CD4-positive, alpha-beta T cell (primary cell): ENCODE measurements at regions not wholly inside any gene's neighbourhood (a gene's known extent, or its start where the extent isn't known, plus 50 kb on each side); places are given as distances from the start of the nearest gene placed in this dataset.

Experiments used
- ATAC-seq: fragments of 200-7000 bp; cut with Tn5 transposase; one replicate; pipeline ENCODE4 v1.10.0; 2022; ENCODE audit warnings: mild to moderate bottlenecking; ENCODE audit not compliant: poor library complexity
- CTCF ChIA-PET: fragments of 350-600 bp; sonication (Branson Sonifier 250); formaldehyde crosslinking; loops from one replicate; lab custom pipeline; 2021; ENCODE audit warnings: antibody characterized with exemption, inconsistent platforms; lab: Charles Lee
- POLR2A ChIA-PET: fragments of 350-600 bp; sonication (Branson Sonifier 250); formaldehyde crosslinking; loops from one replicate; lab custom pipeline; 2021; ENCODE audit warnings: antibody characterized with exemption, inconsistent platforms; lab: Charles Lee
- DNase-seq, 14 experiments: peaks; one replicate each; pipeline ENCODE4 v3.0.0-alpha.2; 2013 to 2020; ENCODE audit warnings: mixed read lengths in 2 of 14
- H3K27ac ChIP-seq, 2 donors: one replicate each; pipeline versions ENCODE4 v1.5.1 to v1.7.0; 2013; ENCODE audit warnings: low read length in 2 of 2, low read depth in 1 of 2, mild to moderate bottlenecking in 1 of 2
- H3K27me3 ChIP-seq, 2 experiments: 1 replicate in 1 of 2; 2 replicates in 1 of 2; pipeline versions ENCODE4 v1.6.1 to v1.7.0; 2013; ENCODE audit warnings: low read length in 2 of 2, control low read depth in 1 of 2, mild to moderate bottlenecking in 1 of 2, moderate library complexity in 1 of 2; ENCODE audit not compliant: insufficient read depth in 2 of 2, control insufficient read depth in 1 of 2
- H3K36me3 ChIP-seq: one replicate; pipeline ENCODE4 v1.6.1; 2013; ENCODE audit warnings: low read length, control low read depth; ENCODE audit not compliant: insufficient read depth
- H3K4me1 ChIP-seq: one replicate; pipeline ENCODE4 v1.6.1; 2013; ENCODE audit warnings: low read length, control low read depth; ENCODE audit not compliant: insufficient read depth
- H3K4me3 ChIP-seq: one replicate; pipeline ENCODE4 v1.5.1; 2013; ENCODE audit warnings: mild to moderate bottlenecking, low read length, moderate library complexity
- H3K9me3 ChIP-seq, 2 experiments: 1 replicate in 1 of 2; 2 replicates in 1 of 2; pipeline versions ENCODE4 v1.6.1 to v1.7.0; 2013; ENCODE audit warnings: low read length in 2 of 2, mild to moderate bottlenecking in 2 of 2, control low read depth in 1 of 2, moderate library complexity in 1 of 2; ENCODE audit not compliant: control insufficient read depth in 1 of 2, insufficient read depth in 1 of 2
- H3K27ac Mint-ChIP-seq: one replicate; pipeline ENCODE4 v1.8.0; 2020; ENCODE audit warnings: mixed read lengths
- H3K27me3 Mint-ChIP-seq: one replicate; pipeline ENCODE4 v1.8.0; 2021; ENCODE audit warnings: mixed read lengths
- H3K36me3 Mint-ChIP-seq: one replicate; pipeline ENCODE4 v1.8.0; 2021; ENCODE audit warnings: low read depth, mixed read lengths
- H3K4me1 Mint-ChIP-seq: one replicate; pipeline ENCODE4 v1.8.0; 2021; ENCODE audit warnings: low read depth, mixed read lengths
- H3K4me3 Mint-ChIP-seq: one replicate; pipeline ENCODE4 v1.8.0; 2020; ENCODE audit warnings: mild to moderate bottlenecking, mixed read lengths
- H3K9me3 Mint-ChIP-seq: one replicate; pipeline ENCODE4 v1.8.0; 2020; ENCODE audit warnings: mixed read lengths
- intact Hi-C, 2 experiments: fragments of 100-400 bp; cut with DNase I in 1 of 2; cut with micrococcal nuclease in 1 of 2; formaldehyde crosslinking; loops; one replicate each; pipeline versions ENCODE4 v1.15.1 to v1.9.0; 2023 to 2025; cut with DNase I, micrococcal nuclease
- TF ChIP-seq, protein P1 (sequence below): fragments of 200-600 bp; IDR thresholded peaks from one replicate; pipeline ENCODE4 v1.8.0; 2022; ENCODE audit warnings: antibody characterized with exemption, mild to moderate bottlenecking

DNA sequence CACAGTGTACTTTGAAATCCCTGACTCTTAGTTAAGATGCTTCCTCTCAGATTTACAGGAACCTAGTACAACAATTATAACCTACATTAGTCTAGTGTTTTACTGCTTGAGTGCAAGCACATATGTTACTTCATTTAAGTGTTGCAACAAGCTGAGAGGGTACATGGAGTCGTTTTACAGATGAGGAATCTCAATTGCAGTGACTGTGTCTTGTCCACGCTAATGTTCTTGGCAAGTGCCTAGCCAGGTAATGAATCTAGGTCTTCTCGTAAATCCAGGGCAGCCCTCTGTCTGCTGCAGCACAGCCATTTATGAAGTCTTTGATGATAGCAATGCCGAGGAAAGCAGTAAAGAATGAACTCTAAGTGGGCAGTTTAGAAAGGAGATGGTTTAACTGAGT is 384.4 kb upstream of the ARPP21 start:
- no peaks in the 10 kb centered on the region for H3K36me3 ChIP-seq
- H3K27ac ChIP-seq, result no peak overlapping the region
- no peaks in the 10 kb centered on the region for H3K4me1 ChIP-seq
- no peaks in the 10 kb centered on the region for H3K27me3 Mint-ChIP-seq
- H3K4me3 Mint-ChIP-seq, result no peak overlapping the region
- peaks cover 0 to under 1% of the 10 kb centered on the region in 2 experiments for H3K9me3 ChIP-seq
- no peaks in the 10 kb centered on the region for H3K27me3 ChIP-seq
- CTCF ChIA-PET, result no interaction called here
- no peak for DNase-seq
- H3K27ac Mint-ChIP-seq, result no peak overlapping the region
- POLR2A ChIA-PET, result no interaction called here
- no peaks in the 10 kb centered on the region for H3K36me3 Mint-ChIP-seq
- no peaks in the 10 kb centered on the region for H3K4me1 Mint-ChIP-seq
- intact Hi-C loops, result no loop called here
- no peak overlapping the region for H3K4me3 ChIP-seq
- ATAC-seq, result no peak
- TF ChIP-seq, protein P1, sequence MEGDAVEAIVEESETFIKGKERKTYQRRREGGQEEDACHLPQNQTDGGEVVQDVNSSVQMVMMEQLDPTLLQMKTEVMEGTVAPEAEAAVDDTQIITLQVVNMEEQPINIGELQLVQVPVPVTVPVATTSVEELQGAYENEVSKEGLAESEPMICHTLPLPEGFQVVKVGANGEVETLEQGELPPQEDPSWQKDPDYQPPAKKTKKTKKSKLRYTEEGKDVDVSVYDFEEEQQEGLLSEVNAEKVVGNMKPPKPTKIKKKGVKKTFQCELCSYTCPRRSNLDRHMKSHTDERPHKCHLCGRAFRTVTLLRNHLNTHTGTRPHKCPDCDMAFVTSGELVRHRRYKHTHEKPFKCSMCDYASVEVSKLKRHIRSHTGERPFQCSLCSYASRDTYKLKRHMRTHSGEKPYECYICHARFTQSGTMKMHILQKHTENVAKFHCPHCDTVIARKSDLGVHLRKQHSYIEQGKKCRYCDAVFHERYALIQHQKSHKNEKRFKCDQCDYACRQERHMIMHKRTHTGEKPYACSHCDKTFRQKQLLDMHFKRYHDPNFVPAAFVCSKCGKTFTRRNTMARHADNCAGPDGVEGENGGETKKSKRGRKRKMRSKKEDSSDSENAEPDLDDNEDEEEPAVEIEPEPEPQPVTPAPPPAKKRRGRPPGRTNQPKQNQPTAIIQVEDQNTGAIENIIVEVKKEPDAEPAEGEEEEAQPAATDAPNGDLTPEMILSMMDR, result no peak
- H3K9me3 Mint-ChIP-seq, result no peaks in the 10 kb centered on the region

DNA sequence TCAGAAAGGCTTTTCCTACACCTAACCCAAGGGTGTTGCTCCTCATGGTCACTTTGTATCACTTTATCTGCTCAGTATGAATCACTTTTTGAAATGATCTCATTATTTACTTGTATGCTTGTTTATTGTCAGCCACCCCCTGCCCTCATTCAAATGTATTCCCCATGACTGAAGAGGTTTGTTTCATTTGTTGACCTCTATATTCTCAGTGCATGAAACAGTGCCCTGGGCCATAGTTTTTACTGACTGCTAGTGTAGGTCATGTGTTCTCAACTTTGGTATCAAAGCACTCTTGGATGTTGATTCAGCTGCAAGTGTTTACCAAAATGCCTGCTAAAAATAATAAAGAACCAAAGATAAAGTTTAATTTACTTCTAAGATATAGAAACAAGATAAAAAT is 381.7 kb upstream of the ARPP21 start:
- Mint-ChIP-seq H3K27ac (no peak overlapping the region), H3K4me1 (no peaks in the 10 kb centered on the region), H3K36me3 (no peaks in the 10 kb centered on the region), H3K9me3 (peaks cover 3% of the 10 kb centered on the region), H3K27me3 (no peaks in the 10 kb centered on the region), H3K4me3 (no peak overlapping the region)
- DNase-seq (no peak), ATAC-seq (no peak)
- Histone ChIP-seq H3K4me1 (no peaks in the 10 kb centered on the region), H3K27ac (no peak overlapping the region), H3K36me3 (no peaks in the 10 kb centered on the region), H3K4me3 (no peak overlapping the region), H3K27me3 (no peaks in the 10 kb centered on the region), H3K9me3 (peaks cover 0 to 3% of the 10 kb centered on the region in 2 experiments)
- intact Hi-C loops, result no loop called here
- TF ChIP-seq, protein P1, result no peak
- POLR2A ChIA-PET, result interaction anchor here (0.6 kb wide), 1 partner anchor 1173 kb away, joined by 3 read pairs; no protein-coding TSS in a partner anchor
- CTCF ChIA-PET, result interaction anchor here (1.0 kb wide), 1 partner anchor 15 kb away, joined by 3 read pairs; no protein-coding TSS in a partner anchor

DNA sequence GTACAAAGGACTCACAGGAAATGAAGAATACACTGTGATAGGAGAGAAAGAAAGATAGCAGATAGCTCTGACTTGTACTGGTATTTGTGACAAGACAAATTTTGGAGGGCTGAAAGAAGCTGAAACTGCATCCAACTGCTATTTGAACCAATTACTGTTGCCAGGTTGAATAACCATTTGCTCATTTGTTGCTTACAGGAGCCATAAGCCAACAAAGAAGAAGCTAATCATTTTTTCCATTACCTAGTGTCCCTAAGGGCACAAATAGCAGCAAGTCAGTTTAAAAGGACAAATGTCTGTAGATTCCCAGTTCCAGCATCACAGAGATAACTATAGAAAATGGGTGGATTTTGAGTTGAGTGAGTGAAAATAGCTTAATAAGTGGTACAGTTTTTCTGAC is 376.9 kb upstream of the ARPP21 start:
- H3K4me1 Mint-ChIP-seq, result no peaks in the 10 kb centered on the region
- intact Hi-C loops, result no loop called here
- H3K9me3 Mint-ChIP-seq, result peaks cover 3% of the 10 kb centered on the region
- H3K27ac Mint-ChIP-seq, result no peak overlapping the region
- ATAC-seq, result no peak
- CTCF ChIA-PET, result no interaction called here
- H3K4me3 ChIP-seq, result no peak overlapping the region
- POLR2A ChIA-PET, result no interaction called here
- no peaks in the 10 kb centered on the region for H3K36me3 Mint-ChIP-seq
- no peak overlapping the region for H3K27ac ChIP-seq
- H3K27me3 Mint-ChIP-seq, result no peaks in the 10 kb centered on the region
- H3K4me3 Mint-ChIP-seq, result no peak overlapping the region
- no peaks in the 10 kb centered on the region for H3K27me3 ChIP-seq
- DNase-seq, result no peak
- TF ChIP-seq, protein P1, result no peak
- H3K4me1 ChIP-seq, result no peaks in the 10 kb centered on the region
- peaks cover 0 to 3% of the 10 kb centered on the region in 2 experiments for H3K9me3 ChIP-seq
- H3K36me3 ChIP-seq, result no peaks in the 10 kb centered on the region
